ENCODE measurements at regions not wholly inside any gene's neighbourhood (a gene's known extent, or its start where the extent isn't known, plus 50 kb on each side); places are given as distances from the start of the nearest gene placed in this dataset.

DNA sequence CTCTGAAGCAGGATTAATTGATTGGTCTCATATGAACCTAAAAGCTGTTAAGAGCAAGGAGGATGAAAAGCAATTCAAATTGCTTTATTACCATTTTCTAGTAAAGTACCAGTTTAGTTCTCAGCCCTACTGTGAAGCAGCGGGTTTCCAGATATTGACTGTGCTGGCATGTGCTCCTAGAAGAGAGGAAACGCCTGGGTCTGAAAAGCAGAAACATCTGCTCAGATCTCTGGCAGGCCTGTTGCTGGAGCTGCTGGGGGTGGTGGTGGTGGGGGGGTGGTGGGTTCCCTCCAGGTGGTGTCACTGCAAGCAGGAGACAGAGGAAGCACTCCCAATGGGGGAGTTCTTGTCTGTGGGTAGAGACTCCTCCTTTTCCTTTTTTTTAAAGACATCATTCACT is 105.5 kb upstream of the ZNF462 start:
- no peak for TF ChIP-seq NR2F2 (IDR thresholded peaks at IDR 0.05)
- TF ChIP-seq, protein P1, sequence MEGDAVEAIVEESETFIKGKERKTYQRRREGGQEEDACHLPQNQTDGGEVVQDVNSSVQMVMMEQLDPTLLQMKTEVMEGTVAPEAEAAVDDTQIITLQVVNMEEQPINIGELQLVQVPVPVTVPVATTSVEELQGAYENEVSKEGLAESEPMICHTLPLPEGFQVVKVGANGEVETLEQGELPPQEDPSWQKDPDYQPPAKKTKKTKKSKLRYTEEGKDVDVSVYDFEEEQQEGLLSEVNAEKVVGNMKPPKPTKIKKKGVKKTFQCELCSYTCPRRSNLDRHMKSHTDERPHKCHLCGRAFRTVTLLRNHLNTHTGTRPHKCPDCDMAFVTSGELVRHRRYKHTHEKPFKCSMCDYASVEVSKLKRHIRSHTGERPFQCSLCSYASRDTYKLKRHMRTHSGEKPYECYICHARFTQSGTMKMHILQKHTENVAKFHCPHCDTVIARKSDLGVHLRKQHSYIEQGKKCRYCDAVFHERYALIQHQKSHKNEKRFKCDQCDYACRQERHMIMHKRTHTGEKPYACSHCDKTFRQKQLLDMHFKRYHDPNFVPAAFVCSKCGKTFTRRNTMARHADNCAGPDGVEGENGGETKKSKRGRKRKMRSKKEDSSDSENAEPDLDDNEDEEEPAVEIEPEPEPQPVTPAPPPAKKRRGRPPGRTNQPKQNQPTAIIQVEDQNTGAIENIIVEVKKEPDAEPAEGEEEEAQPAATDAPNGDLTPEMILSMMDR (IDR thresholded peaks at IDR 0.05; ENCODE audit: low read depth, low read length, missing input control): no peak
- no peak for TF ChIP-seq SP1 (IDR thresholded peaks at IDR 0.05)
- TF ChIP-seq RXRA (IDR thresholded peaks at IDR 0.05): no peak
- TF ChIP-seq YY1 (IDR thresholded peaks at IDR 0.05): no peak
- TF ChIP-seq RAD21 (IDR thresholded peaks at IDR 0.05): no peak
- no peak for TF ChIP-seq TAF1 (conservative IDR thresholded peaks at IDR 0.05)
- no peak for TF ChIP-seq JUND (IDR thresholded peaks at IDR 0.05)
- TF ChIP-seq, protein P2, sequence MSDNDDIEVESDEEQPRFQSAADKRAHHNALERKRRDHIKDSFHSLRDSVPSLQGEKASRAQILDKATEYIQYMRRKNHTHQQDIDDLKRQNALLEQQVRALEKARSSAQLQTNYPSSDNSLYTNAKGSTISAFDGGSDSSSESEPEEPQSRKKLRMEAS (IDR thresholded peaks at IDR 0.05): no peak

Data from liver (tissue), 3 donors.